HG02763 (cell line): ENCODE measurements at regions not wholly inside any gene's neighbourhood (a gene's known extent, or its start where the extent isn't known, plus 50 kb on each side); places are given as distances from the start of the nearest gene placed in this dataset.
"Not testable (repeated sequence)": the region's sequence is repeated elsewhere in the genome, so short reads cannot be mapped to it uniquely, and the experiment has no call there.

Source experiments
- ATAC-seq: cut with Tn5 transposase; IDR thresholded peaks from one replicate; pipeline ENCODE4 v1.9.1; 2021; ENCODE audit warnings: mild to moderate bottlenecking, moderate library complexity; ENCODE audit not compliant: unreplicated experiment

DNA sequence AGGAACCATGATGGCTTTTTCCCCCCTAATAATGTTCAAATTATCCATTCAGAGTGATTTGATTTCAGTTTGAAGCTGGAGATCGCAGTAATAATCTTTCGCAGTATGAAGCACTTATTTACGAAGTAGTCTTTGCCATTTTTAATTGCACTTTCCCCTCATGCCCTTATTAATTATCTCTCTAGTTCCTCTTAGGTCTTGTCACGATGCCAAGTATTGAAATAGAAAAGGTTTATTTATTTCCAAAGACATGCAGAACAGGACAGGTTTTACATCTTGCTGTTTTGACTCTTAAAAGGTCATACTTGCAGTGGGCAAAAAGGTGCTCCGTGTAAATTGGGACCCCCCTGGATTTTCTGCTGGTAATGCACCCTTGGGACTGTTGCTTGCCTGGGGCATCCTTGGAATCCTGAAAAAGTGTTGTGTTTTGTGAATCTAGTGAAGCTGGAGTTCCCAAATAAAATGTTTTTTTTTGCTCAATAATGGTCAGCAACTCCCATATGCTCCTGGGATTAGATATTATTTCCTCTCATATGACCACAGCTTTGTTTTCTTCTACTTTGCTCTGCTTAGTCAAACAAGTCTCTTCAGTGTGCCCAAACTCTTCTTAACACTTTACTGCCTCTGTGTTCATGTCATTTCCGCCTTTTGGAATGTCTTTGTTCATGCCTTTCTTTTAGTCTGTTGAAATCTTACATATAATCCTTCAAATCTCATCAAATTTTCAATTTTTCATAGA lies 278.3 kb downstream of the TMEM38B start:
- ATAC-seq, result no peak

DNA sequence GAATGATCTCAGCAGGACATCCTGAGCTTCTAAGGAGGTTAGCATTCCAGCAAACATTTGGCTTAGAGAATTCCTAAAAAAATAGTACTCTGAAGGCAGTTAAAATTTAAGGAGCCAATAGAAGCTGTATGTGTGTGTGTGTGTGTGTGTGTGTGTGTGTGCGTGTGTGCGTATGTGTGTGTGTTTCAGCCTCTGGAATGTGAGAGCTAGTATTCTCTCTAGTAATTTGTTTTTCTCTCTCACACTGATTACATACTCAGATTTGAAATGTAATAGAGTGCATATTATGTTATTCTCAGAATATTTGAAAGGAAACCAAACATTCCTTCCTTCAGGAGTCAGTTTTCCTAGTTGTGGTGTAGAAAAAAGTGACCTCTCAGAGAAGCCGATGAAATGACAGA lies 279.6 kb downstream of the TMEM38B start:
- ATAC-seq, result no peak

DNA sequence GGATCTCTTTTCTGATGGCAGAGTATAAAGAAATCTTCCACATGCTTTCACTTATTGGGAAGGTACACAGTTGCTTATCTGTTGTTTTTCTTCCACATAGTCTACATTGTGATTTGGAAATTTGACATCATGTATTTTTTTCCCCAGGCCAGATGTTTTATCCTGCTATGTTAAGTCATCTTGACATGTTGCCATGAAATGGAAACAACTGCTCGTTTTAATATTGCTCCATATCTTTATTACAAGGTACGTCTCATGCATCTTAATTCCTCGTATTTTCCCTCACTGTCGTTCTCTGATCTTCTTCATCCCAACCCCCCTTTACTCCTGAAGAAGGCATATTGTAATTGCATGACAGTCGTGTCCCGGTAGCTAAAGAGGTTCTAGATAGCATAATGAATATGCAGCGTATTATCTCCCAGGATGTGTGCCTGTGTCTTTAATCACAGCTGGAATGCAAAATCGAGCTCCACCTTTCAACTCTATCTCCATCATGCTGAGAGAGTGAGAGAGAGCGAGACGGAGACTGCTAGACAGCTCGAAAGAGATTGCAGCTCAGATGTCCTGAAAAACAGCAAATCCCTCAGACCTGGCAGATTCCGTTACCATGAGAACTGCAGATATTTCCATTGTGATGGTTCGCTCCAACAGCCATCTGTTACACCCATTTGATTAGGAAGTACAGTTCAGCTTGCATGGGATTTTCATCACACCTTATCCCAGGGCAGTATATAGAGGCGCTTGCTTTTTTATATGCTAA lies 281.7 kb downstream of the TMEM38B start:
- no peak for ATAC-seq

DNA sequence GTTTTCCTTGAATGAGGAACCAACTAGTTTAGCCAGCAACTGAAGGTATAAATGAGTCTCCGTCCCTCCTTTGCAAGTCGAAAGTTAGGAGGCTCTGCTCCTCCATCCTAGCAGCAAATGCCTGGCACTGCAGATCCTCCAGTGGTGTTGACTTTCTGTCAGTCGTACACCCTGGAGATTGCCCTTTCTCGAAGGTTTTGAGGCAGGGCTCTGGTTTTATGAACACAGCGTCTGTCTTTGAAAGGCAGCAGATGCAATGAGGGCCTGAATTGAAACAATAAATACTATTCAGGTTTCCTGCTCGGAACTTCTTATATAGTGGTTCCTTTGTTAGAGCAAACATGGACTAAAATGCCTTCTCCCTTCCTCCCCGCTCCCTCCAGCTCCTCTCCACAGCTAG lies 284.0 kb downstream of the TMEM38B start:
- no peak for ATAC-seq

DNA sequence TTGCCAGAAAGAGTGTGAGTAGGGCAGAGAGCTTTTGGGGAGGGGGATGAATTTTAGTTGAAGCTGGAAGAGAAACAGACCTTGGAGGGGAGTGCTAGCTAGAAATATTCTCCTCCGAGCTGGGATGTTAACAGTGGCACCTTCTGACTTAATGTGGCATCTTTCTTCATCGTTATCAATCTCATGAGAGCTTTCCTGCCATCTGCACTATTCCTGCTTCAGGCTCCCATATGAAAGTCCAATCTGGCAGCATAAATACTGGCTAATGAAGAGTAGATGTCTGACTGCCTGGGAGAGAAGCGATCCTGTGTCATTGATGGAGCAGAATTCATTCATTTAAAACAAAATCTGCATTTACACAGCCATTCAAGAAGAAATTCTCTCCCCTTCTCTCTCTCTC lies 284.5 kb downstream of the TMEM38B start:
- ATAC-seq, result no peak

DNA sequence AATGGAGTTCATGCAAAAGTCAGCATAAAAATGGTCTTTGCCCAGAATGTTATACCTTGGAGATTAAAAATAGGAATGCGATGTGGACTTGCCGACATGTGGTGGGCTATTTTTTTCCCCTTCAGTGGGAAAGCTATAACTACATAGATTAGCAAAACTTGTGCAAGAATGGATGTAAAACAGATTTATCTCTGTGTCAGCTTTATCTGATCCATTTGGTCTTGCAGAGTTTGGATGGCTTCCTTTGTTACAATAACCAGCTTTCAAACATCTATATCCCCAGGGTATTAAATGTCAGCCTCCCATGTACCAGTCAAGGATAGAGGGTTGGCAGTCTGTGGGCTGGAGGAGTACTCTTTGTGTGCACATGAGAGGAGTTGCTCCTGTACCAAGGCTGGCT lies 284.9 kb downstream of the TMEM38B start:
- no peak for ATAC-seq

DNA sequence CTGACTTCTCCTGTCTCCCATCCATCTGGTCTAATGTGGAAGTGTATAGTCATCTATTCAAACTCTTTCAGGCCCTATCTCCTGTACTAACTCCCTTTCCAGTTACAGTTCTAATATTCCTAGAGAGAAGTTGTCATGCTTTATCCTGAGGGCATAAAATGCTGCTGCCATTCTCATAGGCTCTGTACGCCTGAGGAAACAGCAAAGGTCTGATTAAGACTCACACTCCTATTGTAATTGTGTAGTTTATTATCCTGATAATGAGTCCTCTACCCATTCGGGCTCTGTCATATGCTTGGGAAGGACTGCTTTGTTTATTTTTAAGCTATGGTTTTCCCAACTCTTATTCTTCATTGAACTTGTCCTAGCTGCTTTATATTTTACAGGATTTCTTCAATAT lies 290.4 kb downstream of the TMEM38B start:
- no peak for ATAC-seq

DNA sequence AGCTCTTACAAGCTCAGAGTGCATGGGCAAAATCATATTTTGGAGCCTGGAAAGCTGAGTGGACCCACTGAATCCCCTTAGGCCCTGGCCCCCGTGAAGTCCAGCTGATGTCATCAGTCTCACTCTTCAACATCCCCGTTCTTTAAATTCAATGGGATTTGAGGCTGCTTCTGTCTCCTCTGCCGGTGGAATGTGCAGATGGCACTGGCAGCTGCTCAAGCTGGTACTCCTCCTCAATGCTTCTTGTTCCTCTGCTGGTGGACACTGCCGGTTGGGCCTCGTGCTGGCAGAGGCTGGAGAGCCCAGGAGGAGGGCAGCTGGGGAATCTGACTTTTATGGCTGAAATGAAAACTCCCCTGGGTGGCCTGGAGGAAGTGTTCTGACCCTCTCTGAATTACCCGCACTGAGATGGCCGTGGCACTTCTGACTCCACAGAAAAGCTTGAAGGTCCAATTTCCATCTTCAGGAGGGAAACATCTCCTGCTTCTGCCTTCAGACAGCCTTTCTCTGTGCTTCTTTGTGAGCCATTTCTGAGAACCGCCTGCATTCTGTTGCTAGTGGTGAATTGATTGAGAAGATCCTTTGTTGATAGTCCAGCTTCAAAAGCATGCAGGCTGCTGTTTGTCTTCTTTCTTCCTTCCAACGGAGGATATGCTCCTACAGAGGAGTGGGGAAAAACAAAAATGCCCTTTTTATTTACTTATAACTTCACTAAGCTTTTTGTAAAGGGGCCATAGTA lies 298.9 kb downstream of the TMEM38B start:
- no peak for ATAC-seq

DNA sequence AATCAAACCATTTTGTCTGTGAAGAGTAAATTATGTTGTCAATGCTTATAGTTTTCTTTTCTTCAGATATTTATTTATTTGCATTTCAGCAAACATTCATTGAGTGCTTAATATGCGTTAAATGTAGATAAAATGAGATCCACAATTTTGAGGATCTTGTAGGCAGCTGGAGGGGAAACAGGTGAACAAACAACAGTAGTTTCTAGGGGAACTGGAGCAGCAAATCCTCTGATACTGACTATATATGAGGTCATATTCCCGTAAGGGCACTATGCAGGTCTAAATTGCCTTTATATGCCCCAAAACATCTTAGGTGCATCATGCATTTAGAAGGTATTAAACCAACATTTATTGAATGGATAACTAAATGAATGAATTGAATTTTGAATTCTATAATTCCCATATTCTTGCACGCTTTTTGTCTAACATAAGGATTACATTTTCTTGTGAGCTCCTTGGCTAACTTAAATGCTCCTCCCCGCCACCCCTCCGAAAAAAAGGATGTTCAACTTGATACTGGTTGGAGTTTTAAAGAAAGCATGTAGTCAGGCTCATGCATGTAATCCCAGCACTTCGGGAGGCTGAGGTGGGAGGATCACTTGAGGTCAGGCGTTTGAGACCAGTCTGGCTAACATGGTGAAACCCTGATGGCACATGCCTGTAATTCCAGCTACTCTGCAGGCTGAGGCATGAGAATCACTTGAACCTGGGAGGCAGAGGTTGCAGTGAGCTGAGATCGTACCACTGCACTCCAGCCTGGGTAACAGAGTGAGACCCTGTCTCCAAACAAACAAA lies 299.8 kb downstream of the TMEM38B start:
- ATAC-seq, result no peak

DNA sequence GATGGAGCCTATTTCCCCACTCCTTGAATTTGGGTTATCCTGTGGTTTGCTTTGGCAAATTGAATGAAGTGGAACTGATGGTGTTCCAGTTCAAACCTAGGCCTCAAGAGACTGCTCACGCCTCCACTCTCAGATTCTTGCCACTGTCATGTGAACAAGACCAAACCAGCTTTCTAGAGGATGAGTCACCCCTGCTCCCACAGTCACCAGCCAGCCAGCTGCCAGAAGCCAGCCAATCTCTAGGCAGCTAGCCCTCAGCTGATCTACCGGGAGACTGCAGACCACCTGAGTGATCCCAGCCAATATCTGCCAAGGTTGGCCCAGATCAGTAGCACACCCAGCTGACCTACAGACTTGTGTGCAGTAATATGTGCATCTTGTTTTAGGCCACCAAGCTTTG lies 300.6 kb downstream of the TMEM38B start:
- no peak for ATAC-seq

DNA sequence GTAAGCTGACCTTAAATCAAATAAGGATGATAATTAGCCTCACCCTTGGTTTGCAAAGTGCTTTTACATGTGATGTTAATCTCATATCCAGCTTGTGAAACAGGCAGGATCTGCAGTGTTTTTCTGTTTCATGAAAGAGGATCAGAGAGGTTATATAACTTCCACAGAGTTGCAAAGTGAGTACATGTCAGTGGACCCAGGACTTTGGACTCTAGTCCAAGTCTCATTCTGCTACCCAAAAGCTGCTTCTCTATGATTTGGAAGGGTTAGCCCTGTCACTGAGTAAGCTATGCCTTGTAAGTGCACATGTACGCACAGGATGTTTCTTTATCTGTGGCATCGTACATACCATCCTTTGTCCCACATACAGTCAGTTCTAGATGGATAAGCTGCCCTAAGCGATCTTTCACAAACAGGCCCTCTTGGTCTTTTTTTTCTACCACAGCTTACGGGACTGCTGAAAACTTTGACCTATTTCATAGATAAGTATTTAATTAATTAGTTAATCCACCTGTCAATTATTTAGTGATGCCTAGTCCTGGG lies 322.9 kb downstream of the TMEM38B start:
- no peak for ATAC-seq

DNA sequence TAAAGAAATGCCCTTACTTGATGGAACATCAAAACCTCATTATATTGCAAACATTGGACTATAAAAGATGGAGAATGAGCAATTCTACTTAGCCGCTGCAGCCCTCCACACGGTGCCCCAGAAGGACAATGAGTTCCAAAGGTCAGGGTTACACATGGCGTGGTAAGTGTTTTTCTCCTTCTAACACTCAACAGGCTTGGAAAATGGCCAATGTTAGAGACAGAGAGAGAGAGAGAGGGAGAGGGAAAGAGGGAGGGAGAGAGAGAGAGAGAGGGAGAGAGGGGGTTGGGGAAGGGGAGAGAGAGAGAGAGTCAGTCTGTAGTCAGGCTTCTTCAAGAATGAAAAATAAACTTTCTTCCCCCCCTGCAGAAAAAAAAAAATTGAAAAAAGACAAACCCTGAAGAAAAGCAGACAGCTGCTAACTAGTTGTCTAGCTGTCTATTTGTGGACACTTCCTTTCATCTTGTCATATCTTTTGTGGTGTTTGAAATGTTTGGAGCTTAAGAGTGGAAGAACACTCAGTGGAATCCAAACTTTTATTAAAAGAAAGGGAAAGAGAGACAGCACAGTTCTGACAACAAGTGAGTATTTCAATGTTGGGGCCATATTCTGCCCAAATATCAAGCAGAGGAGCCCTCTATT lies 324.8 kb downstream of the TMEM38B start:
- no peak for ATAC-seq

DNA sequence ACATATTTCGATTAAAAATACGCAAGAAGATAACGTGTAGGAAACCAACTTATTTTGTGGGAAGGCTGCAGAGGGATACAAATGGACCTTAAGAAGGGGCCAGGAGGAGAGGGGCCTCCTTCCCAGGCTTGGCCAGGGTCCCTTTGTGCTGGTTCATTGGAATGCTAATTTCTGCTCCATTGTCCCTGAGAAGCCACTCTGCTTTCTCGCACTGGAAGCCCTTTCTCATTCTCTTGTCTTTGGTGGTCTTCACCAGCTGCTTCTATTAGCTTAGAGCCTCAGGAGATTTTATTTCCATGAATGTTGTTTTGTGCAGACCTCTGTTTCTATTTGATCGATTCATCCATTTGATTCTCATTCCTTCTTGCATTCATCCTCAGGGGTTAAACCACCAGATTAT lies 325.4 kb downstream of the TMEM38B start:
- ATAC-seq, result no peak

DNA sequence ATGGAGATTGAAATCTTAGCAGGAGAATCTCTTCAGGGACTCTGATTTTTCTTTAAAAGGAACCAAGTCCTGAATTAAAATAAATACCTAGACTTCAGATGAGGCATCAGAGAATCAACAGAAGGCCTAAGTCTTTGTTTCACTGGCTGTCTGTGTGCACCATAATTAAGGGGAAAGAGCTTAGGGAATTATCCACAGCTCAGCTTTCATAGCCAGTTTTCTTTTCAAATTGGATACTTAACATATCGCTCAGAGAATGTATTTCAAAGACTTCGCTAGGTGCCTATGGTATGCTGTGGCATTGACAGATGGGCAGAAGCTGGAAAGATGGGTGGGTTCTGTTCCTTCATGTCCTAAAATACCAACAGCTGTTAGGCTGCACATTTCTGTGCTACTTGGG lies 325.8 kb downstream of the TMEM38B start:
- no peak for ATAC-seq

DNA sequence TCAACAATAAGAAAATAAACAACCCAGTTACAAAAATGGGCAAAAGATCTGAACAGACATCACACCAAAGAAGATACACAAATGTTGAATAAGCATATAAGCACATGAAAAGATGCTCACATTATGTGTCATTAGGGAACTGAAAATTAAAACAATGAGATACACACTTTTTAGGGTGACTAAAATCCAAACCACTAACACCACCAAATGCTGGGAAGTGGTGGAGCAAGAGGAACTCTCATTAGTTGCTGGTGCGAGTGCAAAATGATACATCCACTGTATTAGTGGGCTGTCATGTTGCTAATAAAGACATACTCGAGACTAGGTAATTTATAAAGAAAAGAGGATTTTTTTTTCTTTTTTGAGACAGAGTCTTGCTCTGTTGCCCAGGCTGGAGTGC lies 329.1 kb downstream of the TMEM38B start:
- ATAC-seq, result no peak

DNA sequence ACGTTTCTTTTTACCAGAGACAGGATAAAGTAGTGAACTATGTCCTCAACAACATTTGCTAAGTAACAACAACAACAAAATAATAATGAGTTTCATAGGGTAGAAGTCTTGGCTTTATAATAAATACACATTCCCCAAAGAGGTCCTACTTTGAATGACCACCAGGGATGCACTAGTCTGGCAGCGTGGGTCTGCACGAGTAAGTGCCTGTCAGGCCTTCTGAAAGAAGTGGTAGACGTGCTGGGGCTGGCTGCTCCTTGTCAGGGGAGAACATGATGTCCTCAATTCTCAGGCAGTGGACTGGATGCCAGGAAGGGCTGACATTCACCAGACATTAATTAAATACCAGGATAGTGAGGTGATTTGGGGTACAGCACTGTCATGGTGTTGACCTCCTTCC lies 331.1 kb downstream of the TMEM38B start:
- ATAC-seq, result no peak

DNA sequence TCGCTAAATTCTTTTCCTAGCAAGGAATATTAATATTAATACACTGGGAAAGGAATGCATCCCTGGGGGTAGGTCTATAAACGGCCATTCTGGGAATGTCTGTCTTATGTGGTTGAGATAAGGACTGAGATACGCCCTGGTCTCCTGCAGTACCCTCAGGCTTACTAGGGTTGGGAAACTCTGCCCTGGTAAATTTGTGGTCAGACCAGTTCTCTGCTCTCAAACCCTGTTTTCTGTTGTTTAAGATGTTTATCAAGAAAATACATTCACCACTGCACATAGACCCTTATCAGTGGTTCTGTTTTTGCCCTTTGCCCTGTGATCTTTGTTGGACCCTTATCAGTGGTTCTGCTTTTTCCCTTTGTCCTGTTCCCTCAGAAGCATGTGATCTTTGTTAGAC lies 335.8 kb downstream of the TMEM38B start:
- ATAC-seq, result not testable (repeated sequence)

DNA sequence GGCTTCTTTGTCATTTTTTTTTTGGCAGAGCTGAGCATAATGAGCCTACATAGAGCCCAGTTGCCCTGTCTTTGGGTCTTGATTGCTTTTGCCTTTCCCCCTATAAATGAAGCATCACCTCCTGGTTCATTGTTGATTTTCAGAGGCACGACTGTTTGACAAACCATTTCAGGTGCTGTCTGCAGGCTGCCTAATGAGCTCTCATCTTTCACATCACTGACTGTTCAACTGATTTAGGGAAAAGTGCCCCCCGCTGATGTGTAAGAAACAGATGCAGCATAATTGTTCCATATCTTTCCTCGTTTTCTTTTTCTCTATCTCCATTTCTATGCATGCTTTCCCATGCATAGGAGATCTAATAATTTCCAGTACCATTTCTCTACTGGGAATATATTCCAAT lies 338.6 kb downstream of the TMEM38B start:
- no peak for ATAC-seq

DNA sequence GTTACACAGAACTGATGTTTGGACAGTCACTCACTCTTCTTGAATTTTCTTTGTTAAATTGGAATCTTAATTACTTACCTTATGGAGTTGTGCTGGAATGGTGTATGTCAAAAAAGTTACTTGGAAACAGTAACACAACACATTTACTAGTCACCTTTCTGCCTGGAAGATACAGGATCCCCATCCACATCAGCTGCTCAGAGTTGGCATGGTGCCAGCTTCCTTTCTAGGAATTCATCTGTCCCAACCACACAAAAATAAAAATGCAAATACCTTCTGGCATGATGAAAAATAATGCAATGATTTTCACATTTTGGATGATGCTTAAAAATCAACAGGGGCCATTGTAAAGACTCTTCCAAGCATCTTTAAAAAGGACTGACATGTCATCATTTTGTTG lies 341.5 kb downstream of the TMEM38B start:
- ATAC-seq, result no peak

DNA sequence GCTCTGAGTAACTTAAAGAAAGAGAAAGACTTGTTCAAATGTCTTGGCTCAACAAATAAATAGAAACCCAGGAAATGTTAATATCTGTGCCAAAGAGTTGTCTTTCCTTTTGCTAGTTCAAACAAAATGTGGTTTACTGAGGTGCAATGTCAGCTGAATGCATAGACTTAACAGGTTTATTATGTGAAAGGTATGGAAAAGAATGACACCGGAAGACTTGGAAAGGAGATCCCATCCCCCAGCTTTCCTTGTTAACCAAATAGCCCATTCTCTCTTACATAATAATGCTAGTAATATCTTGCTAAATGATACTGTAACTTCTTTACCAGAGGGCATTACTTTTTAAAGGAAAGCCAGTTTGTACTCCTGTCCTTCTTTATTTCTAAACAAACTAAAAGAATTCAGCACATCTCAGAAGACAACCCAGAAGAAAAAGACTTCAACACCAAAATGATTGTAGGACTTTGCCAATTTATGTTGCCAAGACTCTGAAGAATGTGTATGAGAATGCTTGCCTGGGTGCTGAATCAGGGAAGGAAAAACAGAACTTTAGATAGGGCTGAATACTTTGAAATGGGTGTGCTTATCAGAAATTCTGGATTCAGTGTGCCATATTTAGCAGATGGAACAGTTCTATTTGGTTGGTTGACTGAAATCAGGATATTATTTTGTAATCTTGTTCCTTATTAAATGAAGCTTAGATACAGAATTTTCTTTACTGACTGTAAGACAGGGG lies 344.1 kb downstream of the TMEM38B start:
- no peak for ATAC-seq
